OCI-LY1 (cell line): ENCODE measurements at regions not wholly inside any gene's neighbourhood (a gene's known extent, or its start where the extent isn't known, plus 50 kb on each side); places are given as distances from the start of the nearest gene placed in this dataset.
"Not testable (repeated sequence)": the region's sequence is repeated elsewhere in the genome, so short reads cannot be mapped to it uniquely, and the experiment has no call there.

Source experiments
- H2AFZ ChIP-seq: fragments of 200-600 bp; sonication (generic), shearing (Covaris generic); 2 replicates; pipeline ENCODE4 v1.6.0; 2014; ENCODE audit warnings: antibody characterized with exemption, mild to moderate bottlenecking, low read length
- H3F3A ChIP-seq: fragments of 200-600 bp; sonication (generic), shearing (Covaris generic); 2 replicates; pipeline ENCODE4 v1.6.0; 2014; ENCODE audit warnings: mild to moderate bottlenecking, antibody characterized with exemption, low read length, moderate library complexity; ENCODE audit not compliant: insufficient read depth
- H3K27ac ChIP-seq: fragments of 200-600 bp; sonication (generic); 2 replicates; pipeline ENCODE4 v1.5.1; 2014; ENCODE audit warnings: low read length, mixed run types, mild to moderate bottlenecking, low read depth; ENCODE audit not compliant: poor library complexity, severe bottlenecking
- H3K27me3 ChIP-seq: fragments of 200-600 bp; sonication (generic); 2 replicates; pipeline ENCODE4 v1.6.0; 2014; ENCODE audit warnings: antibody characterized with exemption, mild to moderate bottlenecking, low read length, moderate library complexity; ENCODE audit not compliant: insufficient read depth
- H3K36me3 ChIP-seq: fragments of 200-600 bp; sonication (generic); 2 replicates; pipeline ENCODE4 v1.6.1; 2014; ENCODE audit warnings: mild to moderate bottlenecking, antibody characterized with exemption, low read length, moderate library complexity, mixed read lengths; ENCODE audit not compliant: insufficient read depth
- H3K4me1 ChIP-seq: fragments of 200-600 bp; sonication (generic); 2 replicates; pipeline ENCODE4 v1.5.1; 2014; ENCODE audit warnings: mild to moderate bottlenecking, low read length, moderate library complexity; ENCODE audit not compliant: insufficient read depth, severe bottlenecking
- H3K4me2 ChIP-seq: fragments of 200-600 bp; sonication (generic), shearing (Covaris generic); 2 replicates; pipeline ENCODE4 v1.6.1; 2014; ENCODE audit warnings: low read length
- H3K4me3 ChIP-seq: fragments of 200-600 bp; sonication (generic); 2 replicates; pipeline ENCODE4 v1.5.1; 2014; ENCODE audit warnings: low read length, low read depth, mild to moderate bottlenecking, mixed read lengths; ENCODE audit not compliant: poor library complexity, severe bottlenecking
- H3K79me2 ChIP-seq: fragments of 200-600 bp; shearing (Covaris generic); 2 replicates; pipeline ENCODE4 v1.6.1; 2016; ENCODE audit warnings: mixed run types, low read length, mixed read lengths; ENCODE audit not compliant: insufficient read depth
- H3K9ac ChIP-seq: fragments of 200-600 bp; sonication (generic), shearing (Covaris generic); 2 replicates; pipeline ENCODE4 v1.6.1; 2014; ENCODE audit warnings: mild to moderate bottlenecking, low read length, mixed read lengths
- H3K9me2 ChIP-seq: fragments of 200-600 bp; sonication (generic), shearing (Covaris generic); 2 replicates; pipeline ENCODE4 v1.6.1; 2014; ENCODE audit warnings: low read depth, mild to moderate bottlenecking, low read length, mixed read lengths
- H3K9me3 ChIP-seq: fragments of 200-600 bp; shearing (Covaris generic); 2 replicates; pipeline ENCODE4 v1.6.1; 2014; ENCODE audit warnings: low read length, mixed read lengths
- H4K20me1 ChIP-seq: fragments of 200-600 bp; sonication (generic), shearing (Covaris generic); 2 replicates; pipeline ENCODE4 v1.6.0; 2016; ENCODE audit warnings: mild to moderate bottlenecking, low read length; ENCODE audit not compliant: insufficient read depth
- EZH2 ChIP-seq: fragments of 200-600 bp; sonication (generic), shearing (Covaris generic); IDR thresholded peaks from 2 replicates; pipeline ENCODE4 v1.8.0; 2017; ENCODE audit warnings: borderline replicate concordance, mixed run types, mild to moderate bottlenecking, antibody characterized with exemption, low read length, moderate library complexity, mixed read lengths
- TF ChIP-seq, protein P1 (sequence below): fragments of 200-600 bp; sonication (generic), shearing (Covaris generic); IDR thresholded peaks from 2 replicates; pipeline ENCODE4 v1.5.1; 2017; ENCODE audit warnings: mild to moderate bottlenecking, antibody characterized with exemption, low read length, moderate library complexity, mixed read lengths

DNA sequence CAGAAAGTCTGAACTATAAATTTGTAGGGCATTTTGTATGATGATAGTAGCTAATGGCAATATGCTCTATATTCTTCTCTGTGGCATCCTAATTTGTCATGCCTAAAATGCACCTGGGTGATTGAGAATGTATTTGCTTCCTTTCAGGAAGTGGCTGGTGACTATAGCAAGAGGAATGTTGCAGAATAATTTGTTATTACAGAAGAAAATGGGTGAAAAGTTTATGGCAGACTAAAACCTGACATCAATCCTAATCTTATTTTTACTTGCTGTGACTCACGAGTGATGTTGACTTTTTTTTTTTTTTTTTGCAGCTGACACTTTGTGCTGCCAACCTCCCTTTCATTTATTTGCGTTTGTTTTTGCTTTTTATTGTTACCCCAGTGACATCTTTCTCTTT lies 141.1 kb downstream of the MSL3 start:
- Histone ChIP-seq H3K9me3 (no peaks in the 10 kb centered on the region), H2AFZ (no peak overlapping the region), H4K20me1 (no peaks in the 10 kb centered on the region), H3K4me3 (no peak overlapping the region), H3K4me2 (no peak overlapping the region), H3K27ac (no peak overlapping the region), H3F3A (no peaks in the 10 kb centered on the region), H3K36me3 (no peaks in the 10 kb centered on the region), H3K79me2 (no peaks in the 10 kb centered on the region), H3K9me2 (no peaks in the 10 kb centered on the region), H3K9ac (no peak overlapping the region), H3K27me3 (no peaks in the 10 kb centered on the region), H3K4me1 (no peaks in the 10 kb centered on the region)
- TF ChIP-seq, protein P1, sequence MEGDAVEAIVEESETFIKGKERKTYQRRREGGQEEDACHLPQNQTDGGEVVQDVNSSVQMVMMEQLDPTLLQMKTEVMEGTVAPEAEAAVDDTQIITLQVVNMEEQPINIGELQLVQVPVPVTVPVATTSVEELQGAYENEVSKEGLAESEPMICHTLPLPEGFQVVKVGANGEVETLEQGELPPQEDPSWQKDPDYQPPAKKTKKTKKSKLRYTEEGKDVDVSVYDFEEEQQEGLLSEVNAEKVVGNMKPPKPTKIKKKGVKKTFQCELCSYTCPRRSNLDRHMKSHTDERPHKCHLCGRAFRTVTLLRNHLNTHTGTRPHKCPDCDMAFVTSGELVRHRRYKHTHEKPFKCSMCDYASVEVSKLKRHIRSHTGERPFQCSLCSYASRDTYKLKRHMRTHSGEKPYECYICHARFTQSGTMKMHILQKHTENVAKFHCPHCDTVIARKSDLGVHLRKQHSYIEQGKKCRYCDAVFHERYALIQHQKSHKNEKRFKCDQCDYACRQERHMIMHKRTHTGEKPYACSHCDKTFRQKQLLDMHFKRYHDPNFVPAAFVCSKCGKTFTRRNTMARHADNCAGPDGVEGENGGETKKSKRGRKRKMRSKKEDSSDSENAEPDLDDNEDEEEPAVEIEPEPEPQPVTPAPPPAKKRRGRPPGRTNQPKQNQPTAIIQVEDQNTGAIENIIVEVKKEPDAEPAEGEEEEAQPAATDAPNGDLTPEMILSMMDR, result no peak
- TF ChIP-seq EZH2, result no peak

DNA sequence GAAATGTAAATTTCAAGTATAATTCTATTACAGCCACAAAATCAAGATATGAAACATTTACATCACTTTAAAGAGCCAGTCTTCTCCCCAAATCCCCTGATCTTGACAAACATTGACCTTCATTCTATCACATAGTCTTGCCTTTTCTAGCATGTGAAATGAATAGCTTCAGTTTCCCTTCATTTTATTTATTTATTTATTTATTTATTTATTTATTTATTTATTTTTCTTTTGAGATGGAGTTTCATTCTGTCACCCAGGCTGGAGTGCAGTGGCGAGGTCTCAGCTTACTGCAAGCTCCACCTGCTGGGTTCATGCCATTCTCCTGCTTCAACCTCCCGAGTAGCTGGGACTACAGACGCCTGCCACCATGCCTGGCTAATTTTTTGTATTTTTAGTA lies 147.9 kb downstream of the MSL3 start:
- H3K9me3 ChIP-seq, H3K36me3 ChIP-seq, H4K20me1 ChIP-seq, H3K9ac ChIP-seq, H3K27ac ChIP-seq, H3K4me1 ChIP-seq, H3K79me2 ChIP-seq, H3F3A ChIP-seq, H2AFZ ChIP-seq, H3K4me3 ChIP-seq, H3K4me2 ChIP-seq, H3K9me2 ChIP-seq, H3K27me3 ChIP-seq: not testable (repeated sequence)

DNA sequence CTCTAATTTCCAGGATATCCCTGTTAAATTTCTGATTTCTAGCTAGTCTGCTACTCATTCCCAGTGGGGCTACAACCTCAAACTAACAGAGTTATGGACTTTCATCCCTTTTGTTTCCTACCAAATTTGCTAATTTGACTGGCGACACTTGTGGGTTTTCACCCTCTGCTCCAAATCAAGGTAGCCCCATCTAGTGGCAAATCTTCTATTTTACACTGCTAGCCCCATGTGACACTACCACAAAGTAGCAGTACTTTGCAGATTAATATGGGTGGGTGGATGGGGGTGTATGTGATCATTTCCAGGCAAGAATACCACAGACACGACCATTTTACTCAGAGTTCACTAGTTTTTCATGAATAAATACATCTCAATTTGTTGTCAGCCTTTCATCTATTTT lies 150.3 kb downstream of the MSL3 start:
- Histone ChIP-seq H3F3A (no peaks in the 10 kb centered on the region), H3K79me2 (no peaks in the 10 kb centered on the region), H3K9me3 (no peaks in the 10 kb centered on the region), H3K4me3 (no peak overlapping the region), H3K27ac (no peak overlapping the region), H3K36me3 (no peaks in the 10 kb centered on the region), H3K4me2 (no peak overlapping the region), H3K4me1 (no peaks in the 10 kb centered on the region), H3K9me2 (no peaks in the 10 kb centered on the region), H4K20me1 (no peaks in the 10 kb centered on the region), H3K27me3 (no peaks in the 10 kb centered on the region), H3K9ac (no peak overlapping the region), H2AFZ (no peak overlapping the region)
- TF ChIP-seq, protein P1, result peak; percentile 44; the same call in 1 of the 2 replicates
- TF ChIP-seq EZH2, result no peak

DNA sequence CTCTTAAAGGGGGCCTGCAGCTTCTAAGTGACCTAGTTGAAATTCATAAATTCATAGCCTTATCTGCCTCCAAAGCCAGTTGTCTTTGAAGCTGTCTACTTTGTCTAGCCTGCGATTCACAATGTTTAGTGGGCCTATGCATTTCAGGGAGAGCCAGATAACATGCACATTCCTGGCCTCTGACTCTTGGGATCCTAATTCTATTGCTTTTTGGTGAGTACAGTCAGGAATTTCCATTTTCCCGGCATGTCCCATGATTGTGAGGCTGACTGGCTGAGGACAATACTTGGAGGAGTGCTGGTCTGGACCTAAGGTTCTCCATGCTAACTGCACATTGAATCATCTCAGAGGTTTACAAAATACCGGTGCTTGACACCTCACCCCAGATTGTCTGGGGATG lies 155.0 kb downstream of the MSL3 start:
- Histone ChIP-seq H4K20me1 (no peaks in the 10 kb centered on the region), H3K27me3 (no peaks in the 10 kb centered on the region), H3K9ac (no peak overlapping the region), H3K9me2 (no peaks in the 10 kb centered on the region), H3K4me3 (no peak overlapping the region), H3K36me3 (no peaks in the 10 kb centered on the region), H3K4me1 (no peaks in the 10 kb centered on the region), H3K79me2 (no peaks in the 10 kb centered on the region), H3K9me3 (no peaks in the 10 kb centered on the region), H2AFZ (no peak overlapping the region), H3F3A (no peaks in the 10 kb centered on the region), H3K27ac (no peak overlapping the region), H3K4me2 (no peak overlapping the region)
- no peak for TF ChIP-seq EZH2
- TF ChIP-seq, protein P1, result no peak
